NT2/D1 (cell line): ENCODE measurements at regions not wholly inside any gene's neighbourhood (a gene's known extent, or its start where the extent isn't known, plus 50 kb on each side); places are given as distances from the start of the nearest gene placed in this dataset.

Source experiments
- SUZ12 ChIP-seq: IDR thresholded peaks from 2 replicates; pipeline ENCODE4 v1.6.1; 2011; ENCODE audit not compliant: insufficient read length, insufficient read depth; ENCODE audit errors: extremely low read depth
- YY1 ChIP-seq: IDR thresholded peaks from 2 replicates; pipeline ENCODE4 v1.6.1; 2011; ENCODE audit not compliant: insufficient read length, insufficient read depth
- ZNF274 ChIP-seq: IDR thresholded peaks from 2 replicates; pipeline ENCODE4 v1.6.1; 2011; ENCODE audit warnings: mild to moderate bottlenecking, low read depth, low read length

GRCh38 chr6:3619800-3620199 is 131.7 kb downstream of the PXDC1 start:
- no peak for TF ChIP-seq YY1
- TF ChIP-seq ZNF274: no peak
- TF ChIP-seq SUZ12: no peak
